T-cell (primary cell): ENCODE measurements at regions not wholly inside any gene's neighbourhood (a gene's known extent, or its start where the extent isn't known, plus 50 kb on each side); places are given as distances from the start of the nearest gene placed in this dataset.

Experiments
- ATAC-seq, 4 experiments: fragments of 200-7000 bp in 3 of 4; fragments of 150-1000 bp in 1 of 4; cut with Tn5 transposase; replicated peaks in 1 of 4; 1 replicate in 3 of 4; 2 replicates in 1 of 4; pipeline ENCODE4 v1.10.0; 2021; ENCODE audit warnings: moderate library complexity in 3 of 4, mild to moderate bottlenecking in 2 of 4, moderate number of reproducible peaks in 1 of 4
- CTCF ChIA-PET, 2 donors: fragments of 300-600 bp; sonication (Branson Sonifier 250); formaldehyde crosslinking; loops; one replicate each; lab custom pipeline; 2022; ENCODE audit warnings: antibody characterized with exemption in 2 of 2; lab: Charles Lee
- POLR2A ChIA-PET, 2 donors: fragments of 300-600 bp; sonication (Branson Sonifier 250); formaldehyde crosslinking; loops; one replicate each; lab custom pipeline; 2022; ENCODE audit warnings: antibody characterized with exemption in 2 of 2; lab: Charles Lee
- DNase-seq, 35 experiments: peaks; one replicate each; pipeline versions ENCODE4 v3.0.0 to v3.0.0-alpha.2; 2013 to 2023
- H3K27ac ChIP-seq: one replicate; pipeline ENCODE4 v1.5.1; 2013; ENCODE audit warnings: low read length
- H3K27me3 ChIP-seq, 2 experiments: replicated peaks in 1 of 2; 1 replicate in 1 of 2; 2 replicates in 1 of 2; pipeline versions ENCODE4 v1.6.1 to v1.7.0; 2013; ENCODE audit warnings: low read length in 1 of 2, mixed read lengths in 1 of 2; ENCODE audit not compliant: control insufficient read depth in 2 of 2, insufficient read depth in 2 of 2; ENCODE audit errors: extremely low read depth in 1 of 2
- H3K36me3 ChIP-seq, 2 donors: 1 replicate in 1 of 2; 2 replicates in 1 of 2; pipeline versions ENCODE4 v1.6.1 to v1.7.0; 2013; ENCODE audit warnings: low read length in 1 of 2; ENCODE audit not compliant: control insufficient read depth in 2 of 2, insufficient read depth in 1 of 2; ENCODE audit errors: extremely low read depth in 1 of 2
- H3K4me1 ChIP-seq, 2 experiments: 1 replicate in 1 of 2; 2 replicates in 1 of 2; pipeline versions ENCODE4 v1.6.1 to v1.7.0; 2013; ENCODE audit warnings: low read length in 2 of 2, mixed read lengths in 1 of 2; ENCODE audit not compliant: insufficient read depth in 2 of 2, control insufficient read depth in 1 of 2; ENCODE audit errors: extremely low read depth in 1 of 2
- H3K4me3 ChIP-seq, 2 donors: 1 replicate in 1 of 2; 2 replicates in 1 of 2; pipeline versions ENCODE4 v1.5.1 to v1.7.0; 2013; ENCODE audit warnings: mild to moderate bottlenecking in 2 of 2, low read length in 1 of 2, moderate library complexity in 1 of 2; ENCODE audit not compliant: control insufficient read depth in 1 of 2; ENCODE audit errors: extremely low read depth in 1 of 2
- H3K9me3 ChIP-seq: 2 replicates; pipeline ENCODE4 v1.7.0; 2013
- H3K27ac Mint-ChIP-seq, 2 donors: one replicate each; pipeline ENCODE4 v1.8.0; 2020 to 2021; ENCODE audit warnings: mild to moderate bottlenecking in 2 of 2, mixed read lengths in 2 of 2
- H3K27me3 Mint-ChIP-seq, 2 donors: one replicate each; pipeline ENCODE4 v1.8.0; 2021 to 2022; ENCODE audit warnings: mixed read lengths in 2 of 2
- H3K36me3 Mint-ChIP-seq: one replicate; pipeline ENCODE4 v1.8.0; 2021; ENCODE audit warnings: mixed read lengths
- H3K4me1 Mint-ChIP-seq, 3 donors: one replicate each; pipeline ENCODE4 v1.8.0; 2020 to 2022; ENCODE audit warnings: mixed read lengths in 3 of 3, mild to moderate bottlenecking in 1 of 3
- H3K4me3 Mint-ChIP-seq, 3 donors: one replicate each; pipeline ENCODE4 v1.8.0; 2020 to 2022; ENCODE audit warnings: mild to moderate bottlenecking in 3 of 3, mixed read lengths in 3 of 3, moderate library complexity in 3 of 3
- H3K9me3 Mint-ChIP-seq, 3 donors: one replicate each; pipeline ENCODE4 v1.8.0; 2020 to 2022; ENCODE audit warnings: mixed read lengths in 3 of 3
- WGBS: methylation state at CpG from one replicate; pipeline ENCODE4 v1.1.5; 2013; ENCODE audit warnings: missing lambda C conversion rate; ENCODE audit not compliant: insufficient coverage; 5-methylcytosine and 5-hydroxymethylcytosine counted together

DNA sequence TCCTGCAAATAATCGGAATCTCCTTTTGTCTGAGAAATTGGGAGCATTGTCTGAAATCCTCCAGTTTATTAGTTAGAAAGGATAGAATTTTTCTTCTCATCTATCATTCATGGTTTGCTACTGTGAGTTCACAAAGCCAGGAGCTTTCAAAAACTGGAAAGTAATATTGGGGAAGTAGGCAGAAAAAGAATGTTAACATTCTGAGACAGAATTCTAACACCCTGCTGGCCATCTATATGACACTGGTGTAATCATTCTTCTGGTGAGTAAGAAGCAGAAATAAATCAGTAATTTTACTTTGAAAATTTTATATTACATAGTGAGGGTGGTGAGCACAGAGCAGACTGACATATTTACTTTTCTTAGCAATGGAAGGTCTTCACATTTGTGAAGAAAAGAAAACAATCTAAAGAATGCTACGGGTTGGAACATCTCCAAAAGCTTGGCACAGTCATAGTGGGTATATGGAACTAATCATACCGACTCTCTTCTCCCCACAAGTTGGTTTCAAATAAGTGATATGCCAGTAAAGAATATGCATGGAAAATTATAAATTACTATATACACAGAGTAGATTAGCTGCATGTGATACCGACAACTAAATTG is 344.9 kb downstream of the LPIN1 start:
- Mint-ChIP-seq H3K36me3 (no peaks in the 10 kb centered on the region), H3K27me3 (no peaks in the 10 kb centered on the region), H3K4me3 (no peak overlapping the region), H3K4me1 (no peaks in the 10 kb centered on the region), H3K9me3 (no peaks in the 10 kb centered on the region), H3K27ac (no peak overlapping the region)
- Histone ChIP-seq H3K4me3 (no peak overlapping the region), H3K27me3 (no peaks in the 10 kb centered on the region), H3K27ac (no peak overlapping the region), H3K36me3 (no peaks in the 10 kb centered on the region), H3K4me1 (no peaks in the 10 kb centered on the region), H3K9me3 (no peaks in the 10 kb centered on the region)
- ATAC-seq = no peak
- CTCF ChIA-PET = no interaction called here
- 100% methylated on average over 1 of the region's 4 CpGs for WGBS
- POLR2A ChIA-PET = no interaction called here
- DNase-seq = no peak

DNA sequence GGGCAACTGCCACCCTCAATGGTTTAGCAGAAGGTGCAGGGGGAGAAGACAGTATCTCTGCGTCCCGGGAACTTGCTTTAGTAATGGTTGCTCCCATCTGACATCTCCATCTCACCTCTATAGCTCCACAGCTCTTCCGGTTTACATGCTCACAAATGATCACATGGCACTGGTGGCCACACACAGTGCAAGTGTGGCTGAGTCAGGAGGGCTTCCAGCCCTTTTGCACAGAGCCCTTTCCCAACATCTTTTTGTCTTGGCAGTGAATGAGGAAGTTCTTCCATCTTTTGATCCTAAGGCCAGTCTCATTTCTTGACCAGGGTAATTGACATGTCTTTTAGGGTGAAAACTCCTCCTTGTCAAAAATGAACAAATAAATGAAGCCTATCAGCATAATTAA is 347.7 kb downstream of the LPIN1 start:
- Mint-ChIP-seq H3K36me3 (no peaks in the 10 kb centered on the region), H3K27me3 (no peaks in the 10 kb centered on the region), H3K27ac (no peak overlapping the region), H3K4me1 (no peaks in the 10 kb centered on the region), H3K9me3 (no peaks in the 10 kb centered on the region), H3K4me3 (no peak overlapping the region)
- no peaks in the 10 kb centered on the region for H3K4me1 ChIP-seq
- 100% methylated on average over 3 of the region's 3 CpGs for WGBS
- DNase-seq (no peak), ATAC-seq (no peak)
- no peak overlapping the region for H3K27ac ChIP-seq
- ChIA-PET CTCF (no interaction called here), POLR2A (no interaction called here)
- H3K4me3 ChIP-seq = no peak overlapping the region
- no peaks in the 10 kb centered on the region for H3K36me3 ChIP-seq
- H3K9me3 ChIP-seq = no peaks in the 10 kb centered on the region
- no peaks in the 10 kb centered on the region for H3K27me3 ChIP-seq

DNA sequence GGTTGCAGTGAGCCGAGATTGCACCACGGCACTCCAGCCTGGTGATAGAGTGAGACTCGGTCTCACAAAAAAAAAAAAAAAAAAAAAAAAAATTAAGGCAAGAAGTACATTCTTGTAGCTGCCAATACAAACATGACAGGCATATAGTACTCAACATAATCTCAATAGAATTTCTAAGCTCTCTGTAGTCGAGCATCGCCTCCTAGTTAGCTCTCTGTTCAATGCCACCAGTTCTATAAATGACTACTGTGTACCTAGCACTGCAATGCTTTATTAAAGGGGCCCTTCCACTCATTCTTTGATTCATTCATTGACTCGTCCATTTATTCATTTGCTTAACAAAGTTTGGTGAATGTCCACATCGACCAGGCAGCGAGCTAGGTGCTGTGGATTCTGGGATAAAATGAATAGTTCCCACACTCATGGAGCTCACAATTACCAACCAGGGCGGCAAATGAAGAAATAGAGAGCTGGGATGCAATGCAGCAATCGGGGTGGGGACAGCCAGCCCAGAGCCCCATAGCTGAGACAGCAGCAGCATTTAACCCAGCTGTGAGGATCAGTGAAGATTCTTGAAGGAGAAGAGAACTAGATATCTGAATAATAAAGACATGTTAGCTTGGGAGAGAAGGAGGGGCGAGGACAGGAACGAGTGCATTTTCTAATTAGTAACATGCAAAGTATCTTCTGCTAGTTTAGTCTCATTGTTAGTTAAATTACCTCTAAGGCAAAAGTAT is 349.8 kb downstream of the LPIN1 start:
- ChIA-PET POLR2A (interaction anchor here in 1 of 2 donors (0.6 kb wide), 2 partner anchors 28 to 55 kb away, joined by 3 read pairs; no protein-coding TSS in a partner anchor), CTCF (interaction anchor here (0.6 to 1.1 kb wide), 3 partner anchors 10 to 21 kb away, joined by 3 to 5 read pairs (median 3); no protein-coding TSS in a partner anchor)
- Mint-ChIP-seq H3K27ac (no peak overlapping the region), H3K36me3 (no peaks in the 10 kb centered on the region), H3K27me3 (no peaks in the 10 kb centered on the region), H3K4me3 (no peak overlapping the region), H3K4me1 (peaks cover 0 to 7% (median 2%) of the 10 kb centered on the region in 3 donors), H3K9me3 (no peaks in the 10 kb centered on the region)
- Histone ChIP-seq H3K9me3 (no peaks in the 10 kb centered on the region), H3K36me3 (no peaks in the 10 kb centered on the region), H3K27me3 (no peaks in the 10 kb centered on the region), H3K4me3 (no peak overlapping the region), H3K27ac (no peak overlapping the region), H3K4me1 (no peaks in the 10 kb centered on the region)
- 100% methylated on average over 3 of the region's 12 CpGs for WGBS
- DNase-seq = no peak
- no peak for ATAC-seq

GRCh38 chr2:12096788-12097449 is 350.5 kb downstream of the LPIN1 start:
- no peaks in the 10 kb centered on the region for H3K27me3 ChIP-seq
- Mint-ChIP-seq H3K27ac (no peak overlapping the region), H3K4me1 (peaks cover 0 to 12% (median 2%) of the 10 kb centered on the region in 3 donors), H3K9me3 (no peaks in the 10 kb centered on the region), H3K27me3 (no peaks in the 10 kb centered on the region), H3K4me3 (no peak overlapping the region), H3K36me3 (no peaks in the 10 kb centered on the region)
- no peak overlapping the region for H3K27ac ChIP-seq
- 78% methylated on average over 3 of the region's 7 CpGs for WGBS
- H3K4me1 ChIP-seq = no peaks in the 10 kb centered on the region
- H3K9me3 ChIP-seq = no peaks in the 10 kb centered on the region
- ATAC-seq = no peak
- ChIA-PET CTCF (no interaction called here), POLR2A (no interaction called here)
- H3K4me3 ChIP-seq = no peak overlapping the region
- no peaks in the 10 kb centered on the region for H3K36me3 ChIP-seq
- no peak for DNase-seq

GRCh38 chr2:12097859-12098258 is 351.4 kb downstream of the LPIN1 start:
- H3K9me3 ChIP-seq = no peaks in the 10 kb centered on the region
- ChIA-PET POLR2A (no interaction called here), CTCF (no interaction called here)
- H3K4me3 Mint-ChIP-seq = no peak overlapping the region
- H3K36me3 Mint-ChIP-seq = no peaks in the 10 kb centered on the region
- no peak overlapping the region for H3K27ac Mint-ChIP-seq
- H3K27me3 ChIP-seq = no peaks in the 10 kb centered on the region
- no peak overlapping the region for H3K4me3 ChIP-seq
- peaks cover 0 to 15% (median 2%) of the 10 kb centered on the region in 3 donors for H3K4me1 Mint-ChIP-seq
- no CpG with 5 or more reads among the region's 7 CpGs for WGBS
- ATAC-seq (no peak), DNase-seq (no peak)
- no peaks in the 10 kb centered on the region for H3K9me3 Mint-ChIP-seq
- H3K27ac ChIP-seq = no peak overlapping the region
- no peaks in the 10 kb centered on the region for H3K27me3 Mint-ChIP-seq
- no peaks in the 10 kb centered on the region for H3K36me3 ChIP-seq
- no peaks in the 10 kb centered on the region for H3K4me1 ChIP-seq

GRCh38 chr2:12099374-12099773 is 352.9 kb downstream of the LPIN1 start:
- H3K36me3 Mint-ChIP-seq = no peaks in the 10 kb centered on the region
- no peak overlapping the region for H3K27ac ChIP-seq
- no peak overlapping the region for H3K27ac Mint-ChIP-seq
- H3K4me1 Mint-ChIP-seq = peaks cover 0 to 15% (median 2%) of the 10 kb centered on the region in 3 donors
- ChIA-PET POLR2A (no interaction called here), CTCF (no interaction called here)
- H3K4me1 ChIP-seq = no peaks in the 10 kb centered on the region
- no peaks in the 10 kb centered on the region for H3K27me3 Mint-ChIP-seq
- no peaks in the 10 kb centered on the region for H3K27me3 ChIP-seq
- H3K9me3 ChIP-seq = no peaks in the 10 kb centered on the region
- H3K4me3 ChIP-seq = no peak overlapping the region
- DNase-seq = no peak
- H3K36me3 ChIP-seq = no peaks in the 10 kb centered on the region
- WGBS = 58% methylated on average over 2 of the region's 3 CpGs
- H3K4me3 Mint-ChIP-seq = no peak overlapping the region
- H3K9me3 Mint-ChIP-seq = no peaks in the 10 kb centered on the region
- no peak for ATAC-seq
